Activated CD8-positive, alpha-beta memory T cell treated with anti-CD3 and anti-CD28 coated beads, Interleukin-2, amount 10 ng/mL, durations not matched to agents 7 days and 5 days (primary cell): ENCODE measurements at regions not wholly inside any gene's neighbourhood (a gene's known extent, or its start where the extent isn't known, plus 50 kb on each side); places are given as distances from the start of the nearest gene placed in this dataset.

ENCODE experiments used
- ATAC-seq: fragments of 150-1000 bp; cut with Tn5 transposase; one replicate; pipeline ENCODE4 v1.10.0; 2021; ENCODE audit warnings: moderate library complexity
- CTCF ChIA-PET: fragments of 350-600 bp; sonication (Branson Sonifier 250); formaldehyde crosslinking; loops from one replicate; lab custom pipeline; 2021; ENCODE audit warnings: antibody characterized with exemption; lab: Charles Lee
- DNase-seq: peaks from one replicate; pipeline ENCODE4 v3.0.0-alpha.2; 2020
- H3K27ac Mint-ChIP-seq: one replicate; pipeline ENCODE4 v1.8.0; 2021; ENCODE audit warnings: mild to moderate bottlenecking, mixed read lengths
- H3K27me3 Mint-ChIP-seq: one replicate; pipeline ENCODE4 v1.8.0; 2021; ENCODE audit warnings: mixed read lengths
- H3K36me3 Mint-ChIP-seq: one replicate; pipeline ENCODE4 v1.8.0; 2021; ENCODE audit warnings: mild to moderate bottlenecking, mixed read lengths
- H3K4me1 Mint-ChIP-seq: one replicate; pipeline ENCODE4 v1.8.0; 2021; ENCODE audit warnings: mixed read lengths
- H3K4me3 Mint-ChIP-seq: one replicate; pipeline ENCODE4 v1.8.0; 2021; ENCODE audit warnings: mild to moderate bottlenecking, moderate library complexity, mixed read lengths
- H3K9me3 Mint-ChIP-seq: one replicate; pipeline ENCODE4 v1.8.0; 2022; ENCODE audit warnings: low read depth, mixed read lengths

- Mint-ChIP-seq H3K27me3 (no peaks in the 10 kb centered on the region), H3K9me3 (peaks cover 3% of the 10 kb centered on the region), H3K4me3 (no peak overlapping the region), H3K27ac (no peak overlapping the region), H3K4me1 (no peaks in the 10 kb centered on the region), H3K36me3 (no peaks in the 10 kb centered on the region)
- CTCF ChIA-PET: no interaction called here
- ATAC-seq (no peak), DNase-seq (no peak)
Observed at GRCh38 chr10:18735711-18736110, 76.5 kb downstream of the ARL5B start.

- peaks cover 3% of the 10 kb centered on the region for H3K9me3 Mint-ChIP-seq
- H3K36me3 Mint-ChIP-seq: no peaks in the 10 kb centered on the region
- no peaks in the 10 kb centered on the region for H3K4me1 Mint-ChIP-seq
- no peak overlapping the region for H3K27ac Mint-ChIP-seq
- no peak overlapping the region for H3K4me3 Mint-ChIP-seq
- CTCF ChIA-PET: no interaction called here
- ATAC-seq (no peak), DNase-seq (no peak)
- H3K27me3 Mint-ChIP-seq: no peaks in the 10 kb centered on the region
Observed at GRCh38 chr10:18737236-18737635, 78.0 kb downstream of the ARL5B start.

- Mint-ChIP-seq H3K36me3 (no peaks in the 10 kb centered on the region), H3K27me3 (no peaks in the 10 kb centered on the region), H3K4me1 (no peaks in the 10 kb centered on the region), H3K9me3 (peaks cover 3% of the 10 kb centered on the region), H3K4me3 (no peak overlapping the region), H3K27ac (no peak overlapping the region)
- ATAC-seq: no peak
- CTCF ChIA-PET: no interaction called here
- DNase-seq: no peak
Observed at GRCh38 chr10:18737841-18738240, 78.6 kb downstream of the ARL5B start.

- Mint-ChIP-seq H3K36me3 (no peaks in the 10 kb centered on the region), H3K4me1 (no peaks in the 10 kb centered on the region), H3K27ac (no peak overlapping the region), H3K4me3 (no peak overlapping the region), H3K27me3 (no peaks in the 10 kb centered on the region), H3K9me3 (peaks cover 3% of the 10 kb centered on the region)
- ATAC-seq (no peak), DNase-seq (no peak)
- CTCF ChIA-PET: no interaction called here
Observed at GRCh38 chr10:18738835-18739234, 79.6 kb downstream of the ARL5B start.

GRCh38 chr10:18743926-18744325 lies 84.7 kb downstream of the ARL5B start:
- DNase-seq (no peak), ATAC-seq (no peak)
- no peak overlapping the region for H3K4me3 Mint-ChIP-seq
- CTCF ChIA-PET: no interaction called here
- H3K4me1 Mint-ChIP-seq: no peaks in the 10 kb centered on the region
- H3K27ac Mint-ChIP-seq: no peak overlapping the region
- peaks cover 6% of the 10 kb centered on the region for H3K9me3 Mint-ChIP-seq
- no peaks in the 10 kb centered on the region for H3K27me3 Mint-ChIP-seq
- H3K36me3 Mint-ChIP-seq: no peaks in the 10 kb centered on the region

- Mint-ChIP-seq H3K27ac (no peak overlapping the region), H3K27me3 (no peaks in the 10 kb centered on the region), H3K36me3 (no peaks in the 10 kb centered on the region), H3K4me1 (no peaks in the 10 kb centered on the region), H3K9me3 (no peaks in the 10 kb centered on the region), H3K4me3 (no peak overlapping the region)
- CTCF ChIA-PET: no interaction called here
- DNase-seq (no peak), ATAC-seq (no peak)
Observed at GRCh38 chr10:18753312-18753895, 94.2 kb downstream of the ARL5B start.

GRCh38 chr10:18759575-18759974 lies 100.3 kb downstream of the ARL5B start:
- H3K27ac Mint-ChIP-seq: no peak overlapping the region
- ATAC-seq (no peak), DNase-seq (no peak)
- no peak overlapping the region for H3K4me3 Mint-ChIP-seq
- H3K27me3 Mint-ChIP-seq: no peaks in the 10 kb centered on the region
- H3K9me3 Mint-ChIP-seq: no peaks in the 10 kb centered on the region
- CTCF ChIA-PET: no interaction called here
- no peaks in the 10 kb centered on the region for H3K36me3 Mint-ChIP-seq
- no peaks in the 10 kb centered on the region for H3K4me1 Mint-ChIP-seq

GRCh38 chr10:18760836-18761235 lies 101.6 kb downstream of the ARL5B start:
- H3K27ac Mint-ChIP-seq: no peak overlapping the region
- no peaks in the 10 kb centered on the region for H3K9me3 Mint-ChIP-seq
- H3K4me3 Mint-ChIP-seq: no peak overlapping the region
- ATAC-seq (no peak), DNase-seq (no peak)
- CTCF ChIA-PET: no interaction called here
- no peaks in the 10 kb centered on the region for H3K36me3 Mint-ChIP-seq
- H3K4me1 Mint-ChIP-seq: no peaks in the 10 kb centered on the region
- no peaks in the 10 kb centered on the region for H3K27me3 Mint-ChIP-seq

- Mint-ChIP-seq H3K4me3 (no peak overlapping the region), H3K4me1 (no peaks in the 10 kb centered on the region), H3K27ac (no peak overlapping the region), H3K9me3 (peaks cover 2% of the 10 kb centered on the region), H3K36me3 (no peaks in the 10 kb centered on the region), H3K27me3 (no peaks in the 10 kb centered on the region)
- ATAC-seq: no peak
- CTCF ChIA-PET: no interaction called here
- no peak for DNase-seq
Observed at GRCh38 chr10:18767981-18768380, 108.8 kb downstream of the ARL5B start.

GRCh38 chr10:18773180-18773579 lies 113.9 kb downstream of the ARL5B start:
- no peak overlapping the region for H3K27ac Mint-ChIP-seq
- DNase-seq: no peak
- H3K9me3 Mint-ChIP-seq: peaks cover 2% of the 10 kb centered on the region
- H3K4me3 Mint-ChIP-seq: no peak overlapping the region
- H3K27me3 Mint-ChIP-seq: no peaks in the 10 kb centered on the region
- CTCF ChIA-PET: no interaction called here
- H3K36me3 Mint-ChIP-seq: no peaks in the 10 kb centered on the region
- no peaks in the 10 kb centered on the region for H3K4me1 Mint-ChIP-seq
- ATAC-seq: no peak

- H3K4me3 Mint-ChIP-seq: no peak overlapping the region
- CTCF ChIA-PET: no interaction called here
- ATAC-seq (no peak), DNase-seq (no peak)
- H3K9me3 Mint-ChIP-seq: no peaks in the 10 kb centered on the region
- H3K4me1 Mint-ChIP-seq: no peaks in the 10 kb centered on the region
- H3K27me3 Mint-ChIP-seq: no peaks in the 10 kb centered on the region
- H3K27ac Mint-ChIP-seq: no peak overlapping the region
- no peaks in the 10 kb centered on the region for H3K36me3 Mint-ChIP-seq
Observed at GRCh38 chr10:18777258-18777657, 118.0 kb downstream of the ARL5B start.

GRCh38 chr10:18786478-18786877 lies 127.2 kb downstream of the ARL5B start:
- no peak overlapping the region for H3K27ac Mint-ChIP-seq
- H3K9me3 Mint-ChIP-seq: peaks cover 4% of the 10 kb centered on the region
- CTCF ChIA-PET: no interaction called here
- no peak for DNase-seq
- no peak for ATAC-seq
- H3K4me1 Mint-ChIP-seq: no peaks in the 10 kb centered on the region
- no peak overlapping the region for H3K4me3 Mint-ChIP-seq
- H3K27me3 Mint-ChIP-seq: no peaks in the 10 kb centered on the region
- H3K36me3 Mint-ChIP-seq: no peaks in the 10 kb centered on the region

- no peak for DNase-seq
- Mint-ChIP-seq H3K36me3 (no peaks in the 10 kb centered on the region), H3K27ac (no peak overlapping the region), H3K27me3 (no peaks in the 10 kb centered on the region), H3K9me3 (peaks cover 3% of the 10 kb centered on the region), H3K4me3 (no peak overlapping the region), H3K4me1 (no peaks in the 10 kb centered on the region)
- ATAC-seq: no peak
- CTCF ChIA-PET: no interaction called here
Observed at GRCh38 chr10:18793951-18794350, 134.7 kb downstream of the ARL5B start.

- DNase-seq (no peak), ATAC-seq (no peak)
- Mint-ChIP-seq H3K36me3 (no peaks in the 10 kb centered on the region), H3K27me3 (no peaks in the 10 kb centered on the region), H3K27ac (peak overlapping the region; percentile 16), H3K4me1 (no peaks in the 10 kb centered on the region), H3K9me3 (peaks cover 3% of the 10 kb centered on the region), H3K4me3 (no peak overlapping the region)
- CTCF ChIA-PET: no interaction called here
Observed at GRCh38 chr10:18795549-18795948, 136.3 kb downstream of the ARL5B start.

- Mint-ChIP-seq H3K36me3 (no peaks in the 10 kb centered on the region), H3K9me3 (peaks cover 3% of the 10 kb centered on the region), H3K4me3 (no peak overlapping the region), H3K27ac (no peak overlapping the region), H3K4me1 (no peaks in the 10 kb centered on the region), H3K27me3 (no peaks in the 10 kb centered on the region)
- DNase-seq (no peak), ATAC-seq (no peak)
- CTCF ChIA-PET: no interaction called here
Observed at GRCh38 chr10:18797286-18797685, 138.1 kb downstream of the ARL5B start.
